ENCODE measurements at regions not wholly inside any gene's neighbourhood (a gene's known extent, or its start where the extent isn't known, plus 50 kb on each side); places are given as distances from the start of the nearest gene placed in this dataset.

DNA sequence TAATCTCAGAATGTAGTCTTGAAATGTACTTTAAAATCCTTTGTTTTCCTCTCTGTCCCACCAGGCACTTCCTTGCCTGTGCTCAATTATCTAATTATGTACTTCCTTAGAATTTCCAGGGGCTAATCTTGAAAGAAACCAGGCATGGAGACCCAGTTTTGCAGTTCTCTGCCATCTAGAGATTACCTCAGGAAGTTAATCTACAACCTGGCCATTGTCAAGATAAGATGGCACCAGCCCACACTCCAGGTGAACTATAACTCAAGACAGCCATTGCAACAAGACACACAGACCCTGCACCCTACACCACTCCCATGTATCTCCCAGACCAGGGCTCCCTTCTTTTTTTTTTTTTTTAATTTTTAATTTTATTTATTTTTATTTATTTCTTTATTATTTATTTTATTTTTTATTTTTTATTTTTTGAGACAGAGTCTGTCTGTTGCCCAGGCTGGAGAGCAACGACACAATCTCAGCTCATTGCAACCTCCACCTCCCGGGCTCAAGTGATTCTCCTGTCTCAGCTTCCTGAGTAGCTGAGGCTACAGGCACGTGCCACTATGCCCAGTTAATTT is 85.9 kb upstream of the TRIM24 start:
- no peaks in the 10 kb centered on the region for H3K36me3 ChIP-seq
- no peak overlapping the region for H3K27ac ChIP-seq
- TF ChIP-seq CTCF (IDR thresholded peaks at IDR 0.05): no peak
- no peak for TF ChIP-seq POLR2AphosphoS5 (IDR thresholded peaks at IDR 0.05)
- TF ChIP-seq POLR2A (IDR thresholded peaks at IDR 0.05): no peak
- no peaks in the 10 kb centered on the region for H3K4me1 ChIP-seq (replicated peaks)
- WGBS: 99% methylated on average over 3 of the region's 3 CpGs
- no peaks in the 10 kb centered on the region for H3K9me3 ChIP-seq
- H3K27me3 ChIP-seq (replicated peaks; ENCODE audit: insufficient read depth): no peaks in the 10 kb centered on the region
- no peak overlapping the region for H3K4me3 ChIP-seq
- no peak for DNase-seq (ENCODE audit: low spot score)
- intact Hi-C loops (cut with DNase I): no loop called here

GRCh38 chr7:138377306-138377705 is 82.8 kb upstream of the TRIM24 start:
- Histone ChIP-seq H3K4me3 (no peak overlapping the region), H3K4me1 (replicated peaks) (no peaks in the 10 kb centered on the region), H3K27ac (no peak overlapping the region), H3K36me3 (no peaks in the 10 kb centered on the region), H3K27me3 (replicated peaks; ENCODE audit: insufficient read depth) (no peaks in the 10 kb centered on the region), H3K9me3 (no peaks in the 10 kb centered on the region)
- TF ChIP-seq CTCF (IDR thresholded peaks at IDR 0.05): no peak
- no peak for TF ChIP-seq POLR2AphosphoS5 (IDR thresholded peaks at IDR 0.05)
- no peak for TF ChIP-seq POLR2A (IDR thresholded peaks at IDR 0.05)
- intact Hi-C loops (cut with DNase I): no loop called here
- 77% methylated on average over 2 of the region's 2 CpGs for WGBS
- no peak for DNase-seq (ENCODE audit: low spot score)

- intact Hi-C loops (cut with DNase I): no loop called here
Measured at GRCh38 chr7:138378741-138379559, 81.1 kb upstream of the TRIM24 start.

GRCh38 chr7:138382862-138383565 is 77.0 kb upstream of the TRIM24 start:
- no peak overlapping the region for H3K27ac ChIP-seq
- no peaks in the 10 kb centered on the region for H3K36me3 ChIP-seq
- WGBS: 69% methylated on average over 2 of the region's 2 CpGs
- intact Hi-C loops (cut with DNase I): no loop called here
- H3K4me3 ChIP-seq: no peak overlapping the region
- no peaks in the 10 kb centered on the region for H3K9me3 ChIP-seq
- no peaks in the 10 kb centered on the region for H3K4me1 ChIP-seq (replicated peaks)
- no peak for TF ChIP-seq POLR2AphosphoS5 (IDR thresholded peaks at IDR 0.05)
- TF ChIP-seq CTCF (IDR thresholded peaks at IDR 0.05): no peak
- TF ChIP-seq POLR2A (IDR thresholded peaks at IDR 0.05): no peak
- no peak for DNase-seq (ENCODE audit: low spot score)
- H3K27me3 ChIP-seq (replicated peaks; ENCODE audit: insufficient read depth): no peaks in the 10 kb centered on the region

More at GRCh38 chr7:138378741-138379559, 81.1 kb upstream of the TRIM24 start:
- H3K27me3 ChIP-seq (replicated peaks; ENCODE audit: insufficient read depth): no peaks in the 10 kb centered on the region
- H3K27ac ChIP-seq: no peak overlapping the region
- no peak overlapping the region for H3K4me3 ChIP-seq
- no peaks in the 10 kb centered on the region for H3K9me3 ChIP-seq
- H3K4me1 ChIP-seq (replicated peaks): no peaks in the 10 kb centered on the region
- TF ChIP-seq CTCF (IDR thresholded peaks at IDR 0.05): no peak
- no peak for TF ChIP-seq POLR2A (IDR thresholded peaks at IDR 0.05)
- TF ChIP-seq POLR2AphosphoS5 (IDR thresholded peaks at IDR 0.05): no peak
- DNase-seq (ENCODE audit: low spot score): no peak
- WGBS: 91% methylated on average over 18 of the region's 19 CpGs
- H3K36me3 ChIP-seq: no peaks in the 10 kb centered on the region
